Effector CD4-positive, alpha-beta T cell (primary cell): ENCODE measurements at regions not wholly inside any gene's neighbourhood (a gene's known extent, or its start where the extent isn't known, plus 50 kb on each side); places are given as distances from the start of the nearest gene placed in this dataset.

ENCODE experiments used
- DNase-seq: peaks from one replicate; pipeline ENCODE4 v3.0.0-alpha.2; 2020

GRCh38 chr2:11955884-11956291, 209.5 kb downstream of the LPIN1 start:
- DNase-seq, result no peak

DNA sequence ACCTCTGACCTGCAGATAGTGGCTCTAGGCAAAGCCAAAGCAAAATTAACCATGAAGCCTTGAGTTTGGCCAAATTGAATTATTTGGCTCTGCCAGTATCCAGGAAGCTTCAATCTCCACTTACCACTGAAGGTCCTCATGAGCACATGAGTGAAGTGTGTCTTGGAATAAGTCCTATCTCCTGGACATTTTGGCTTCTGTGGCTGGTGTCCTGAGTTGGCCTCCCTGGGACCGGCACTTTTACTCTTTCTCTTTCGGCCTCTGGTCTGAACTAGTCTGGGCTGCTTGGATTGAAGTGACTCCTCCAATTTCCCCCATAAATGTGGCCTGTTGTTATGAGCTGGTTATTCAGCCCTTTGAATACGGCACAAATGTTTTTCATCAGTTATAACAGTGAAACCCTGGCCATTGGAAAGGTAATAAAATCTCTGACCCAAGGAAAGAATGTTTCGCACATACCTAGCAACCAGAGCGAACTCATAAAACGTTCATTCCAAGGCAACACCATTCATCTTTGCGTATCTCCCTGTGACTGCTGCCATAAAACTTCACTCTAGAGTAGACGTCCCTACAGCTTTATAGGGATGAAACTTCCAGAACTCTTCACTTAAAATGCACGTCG, 216.4 kb downstream of the LPIN1 start:
- no peak for DNase-seq

DNA sequence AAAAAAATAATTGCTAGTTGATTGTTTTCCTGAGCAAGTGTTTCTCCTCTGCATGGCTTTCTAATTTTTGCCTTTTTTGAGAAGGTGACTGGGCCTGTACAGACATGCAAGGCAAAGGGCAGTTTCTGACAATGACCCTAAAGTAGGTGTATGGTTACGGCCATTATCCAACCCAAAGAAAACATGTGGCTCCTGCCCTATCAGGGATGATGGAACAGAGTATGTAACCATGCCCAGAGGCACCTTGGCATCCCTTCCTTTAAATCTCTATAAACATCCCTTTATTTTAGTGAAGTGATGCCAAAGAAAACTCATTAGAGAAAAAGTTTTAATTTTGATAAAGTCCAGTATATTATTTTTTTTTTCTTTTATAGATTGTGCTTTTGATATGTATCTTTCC, 217.5 kb downstream of the LPIN1 start:
- DNase-seq, result no peak

GRCh38 chr2:11967946-11968465, 221.6 kb downstream of the LPIN1 start:
- DNase-seq, result no peak

- DNase-seq, result no peak
Measured at GRCh38 chr2:11968521-11968920, 222.1 kb downstream of the LPIN1 start.

- no peak for DNase-seq
Measured at GRCh38 chr2:11969774-11970173, 223.3 kb downstream of the LPIN1 start.

DNA sequence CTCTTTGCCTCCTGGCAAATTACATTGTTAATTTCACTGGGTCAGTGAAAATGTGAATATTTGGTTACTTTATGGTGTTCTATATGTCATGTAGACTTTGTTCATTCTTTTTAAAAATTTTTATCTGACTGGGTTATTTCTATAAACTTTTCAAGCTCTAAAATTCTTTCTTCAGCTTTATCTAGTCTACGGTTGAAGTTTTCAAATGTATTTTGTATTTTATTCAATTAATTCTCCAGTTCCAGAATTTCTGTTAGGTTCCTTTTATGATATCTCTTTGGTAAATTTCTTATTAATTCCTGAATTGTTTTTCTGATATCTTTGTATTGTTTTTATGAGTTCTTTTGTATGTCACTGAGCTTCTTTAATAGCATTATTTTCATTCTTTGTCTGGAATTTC, 228.1 kb downstream of the LPIN1 start:
- DNase-seq, result no peak

GRCh38 chr2:11975373-11975772, 228.9 kb downstream of the LPIN1 start:
- DNase-seq, result no peak

DNA sequence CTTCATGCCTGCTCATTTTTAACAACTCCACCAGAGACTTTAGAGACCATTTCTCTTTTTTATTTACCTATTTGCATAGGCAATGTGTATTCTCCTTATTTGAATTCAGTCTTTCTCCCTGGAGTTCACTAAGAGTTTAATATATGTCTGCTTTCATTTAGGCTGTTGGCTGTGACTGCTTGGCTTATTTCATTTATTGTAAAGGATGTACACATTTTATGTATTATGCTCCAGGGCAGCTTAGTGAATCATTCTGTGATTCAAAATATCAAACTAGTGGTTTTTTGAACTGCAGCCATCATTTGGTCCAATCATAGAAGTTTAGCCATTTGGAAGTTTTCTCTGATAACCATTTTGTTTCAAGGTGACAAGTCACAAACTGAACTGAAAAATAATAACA, 229.6 kb downstream of the LPIN1 start:
- no peak for DNase-seq

DNA sequence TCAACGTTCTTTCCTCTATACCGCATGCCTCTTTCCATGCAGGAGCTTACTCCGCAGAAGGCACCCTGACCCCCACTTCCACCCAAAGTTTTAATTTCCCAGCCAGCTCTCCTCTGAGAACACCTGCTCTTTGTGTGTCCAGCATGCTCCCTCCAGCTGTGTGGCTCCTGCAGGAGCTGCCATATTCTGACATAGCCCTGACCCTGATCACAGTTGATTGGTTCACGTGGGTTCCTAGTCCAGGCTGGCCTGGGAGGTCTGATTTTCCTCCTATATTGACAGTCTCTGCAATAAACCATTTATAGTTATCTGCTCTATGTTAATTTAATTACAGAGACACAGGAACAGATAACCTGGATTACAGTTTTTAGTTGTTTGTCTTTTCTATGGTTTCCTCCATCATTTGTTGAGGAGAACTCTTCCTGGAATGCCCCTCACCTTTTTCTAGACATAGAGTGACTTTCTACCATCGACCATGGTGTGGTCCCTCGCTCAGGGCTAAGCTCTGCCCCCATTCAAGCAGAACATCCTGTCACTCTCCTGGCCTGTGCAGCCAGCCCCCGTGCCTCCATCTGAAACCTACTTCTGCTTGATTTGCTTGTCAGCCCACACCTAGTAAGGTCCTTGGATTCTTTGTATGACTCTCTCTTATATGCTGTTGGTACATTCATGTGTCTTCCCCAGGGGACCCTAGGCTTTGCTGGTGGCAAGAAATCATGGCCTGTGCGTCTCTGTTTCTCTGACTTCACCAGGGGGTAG, 231.5 kb downstream of the LPIN1 start:
- no peak for DNase-seq

- no peak for DNase-seq
Measured at GRCh38 chr2:11980809-11981208, 234.4 kb downstream of the LPIN1 start.

GRCh38 chr2:11983401-11983800, 237.0 kb downstream of the LPIN1 start:
- DNase-seq, result no peak

DNA sequence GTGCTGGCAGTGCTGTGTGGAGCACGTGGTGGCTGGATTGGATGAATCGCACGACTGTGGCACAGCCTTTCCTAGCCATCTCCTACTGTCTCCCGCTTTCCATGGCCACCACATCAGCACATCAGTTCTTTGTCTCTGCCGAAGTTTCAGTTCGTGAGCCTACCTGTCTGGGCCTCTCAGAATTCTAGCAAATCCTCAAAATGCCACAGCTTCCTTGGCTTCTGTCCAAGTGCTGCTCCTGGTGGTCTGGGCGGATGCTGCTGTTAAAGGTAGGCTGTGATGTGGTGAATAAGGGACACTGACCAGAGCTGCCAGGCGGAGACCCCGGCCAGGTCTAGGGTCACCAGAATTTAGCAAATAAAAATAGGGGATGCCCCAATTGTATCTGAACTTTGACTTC, 237.4 kb downstream of the LPIN1 start:
- DNase-seq, result no peak

DNA sequence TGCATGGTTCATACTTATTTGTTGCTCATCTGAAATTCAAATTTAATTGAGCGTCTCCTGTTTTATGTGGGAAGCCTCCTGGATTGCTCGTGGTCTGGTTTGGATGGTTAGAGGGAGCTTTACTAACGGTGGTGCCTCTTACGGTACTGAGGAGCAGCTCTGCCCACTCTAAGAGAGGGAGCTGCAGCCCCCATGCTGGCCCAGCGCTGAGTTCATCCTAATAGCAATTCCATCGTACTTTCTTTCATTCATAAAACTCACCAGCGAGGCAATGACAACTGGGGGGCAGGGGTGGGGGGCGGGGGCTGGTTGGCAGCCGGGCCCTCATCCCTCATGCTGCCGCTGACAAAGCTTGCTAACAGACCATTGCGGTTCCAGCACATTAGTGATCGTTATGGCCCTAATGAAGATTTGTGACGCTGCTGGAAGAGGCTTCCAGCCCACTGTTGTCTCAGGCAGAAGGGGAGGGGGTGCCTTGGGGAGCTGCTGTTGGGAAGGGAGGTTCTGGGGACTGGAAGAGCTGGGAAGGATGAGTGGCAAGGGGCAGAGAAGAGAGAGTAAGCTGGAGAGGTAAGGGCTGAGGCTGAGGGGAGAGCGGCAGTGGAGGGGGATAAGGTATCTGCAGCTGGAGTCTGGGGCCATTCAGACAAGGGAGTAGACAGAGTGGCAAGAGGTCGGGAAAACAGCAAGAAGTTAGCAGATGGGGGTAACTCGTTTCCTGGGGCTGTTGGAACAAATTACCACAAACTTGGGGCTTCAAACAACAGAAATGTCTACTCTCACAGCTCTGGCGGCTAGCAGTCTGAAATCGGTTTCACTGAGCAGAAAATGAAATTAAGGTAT, 238.1 kb downstream of the LPIN1 start:
- DNase-seq, result no peak

DNA sequence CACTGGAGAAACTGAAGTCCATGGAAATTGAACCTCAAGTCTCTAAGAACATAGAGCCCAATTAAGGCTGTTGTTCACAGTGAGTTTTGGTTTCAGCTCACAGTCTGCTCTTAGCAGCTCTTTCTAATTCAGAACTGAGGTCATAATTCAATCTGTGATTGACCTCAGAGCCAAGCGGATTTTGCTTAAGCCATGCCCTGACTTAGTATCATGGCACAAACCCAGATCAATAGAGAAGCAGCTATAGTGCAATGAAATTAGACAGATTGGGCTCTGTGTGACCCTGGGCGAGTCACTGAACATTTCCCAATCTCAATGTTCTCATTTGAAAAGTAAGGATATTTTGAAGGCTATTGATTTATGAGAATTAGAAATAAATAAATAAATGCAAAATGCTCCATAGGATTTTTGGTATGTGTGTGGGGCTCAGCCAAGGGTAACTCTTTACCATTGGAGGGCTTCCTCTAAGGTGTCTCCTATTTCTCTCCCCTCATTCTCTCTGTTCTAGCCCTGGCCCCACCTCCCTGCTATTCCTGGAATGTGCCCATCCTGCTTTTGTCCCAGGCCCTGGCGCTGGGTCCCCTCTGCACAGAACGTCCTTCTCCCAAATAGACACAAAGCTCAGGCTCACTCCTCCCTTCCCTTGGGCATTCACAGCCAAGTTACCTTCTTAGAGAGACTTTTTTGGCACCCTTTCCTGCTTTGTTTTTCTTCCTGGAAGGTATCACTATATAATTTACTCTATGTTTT, 239.6 kb downstream of the LPIN1 start:
- DNase-seq, result no peak

DNA sequence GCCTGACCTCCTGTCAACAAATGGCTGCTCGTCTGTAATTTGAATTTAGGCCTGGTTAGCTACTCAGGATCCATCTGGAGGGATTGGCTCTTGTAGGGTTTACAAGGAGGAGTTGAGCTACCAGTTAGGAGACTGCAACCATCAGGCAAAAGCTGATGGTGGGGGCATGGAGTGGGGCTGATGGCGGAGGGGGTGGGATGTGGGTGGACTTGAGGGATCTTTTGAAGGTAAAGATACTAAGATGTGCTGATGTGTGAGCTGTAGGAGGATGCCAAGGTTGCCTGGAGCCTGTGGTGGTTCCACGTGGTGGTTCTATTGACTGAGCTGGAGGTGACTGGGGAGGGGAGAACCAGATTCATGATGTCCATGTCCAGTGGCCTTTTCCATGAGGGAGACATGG, 240.7 kb downstream of the LPIN1 start:
- DNase-seq, result no peak

DNA sequence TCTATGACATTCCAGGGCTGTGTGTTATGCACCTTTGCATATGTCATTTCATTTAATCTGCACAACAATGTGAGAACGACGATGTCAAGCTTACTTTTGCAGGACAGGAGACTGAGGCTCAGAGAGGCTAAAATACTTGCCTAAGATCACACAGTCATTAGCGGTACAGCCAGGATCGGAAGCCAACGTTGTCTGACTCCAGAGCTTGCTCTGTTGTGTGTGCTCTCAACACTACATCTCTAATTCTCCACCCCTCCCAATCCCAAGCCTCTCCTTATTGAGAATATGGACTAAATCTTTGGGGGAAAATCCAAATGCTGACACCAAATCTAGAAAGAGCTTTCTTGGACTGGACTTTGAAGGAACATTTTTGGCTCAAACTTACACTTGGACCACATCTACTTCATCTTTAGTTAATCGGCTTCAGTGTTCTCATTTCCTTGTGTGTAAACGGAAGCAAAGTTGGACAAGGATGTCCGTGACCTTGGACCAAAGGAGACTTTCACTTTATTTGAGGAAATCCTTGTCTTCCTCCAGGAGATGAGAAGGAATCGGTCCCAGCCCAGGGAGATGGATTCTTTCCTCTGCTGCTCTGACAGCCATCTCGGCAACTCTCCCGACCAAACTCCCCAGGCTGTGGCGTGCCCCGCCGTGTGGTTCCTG, 242.4 kb downstream of the LPIN1 start:
- DNase-seq, result no peak

DNA sequence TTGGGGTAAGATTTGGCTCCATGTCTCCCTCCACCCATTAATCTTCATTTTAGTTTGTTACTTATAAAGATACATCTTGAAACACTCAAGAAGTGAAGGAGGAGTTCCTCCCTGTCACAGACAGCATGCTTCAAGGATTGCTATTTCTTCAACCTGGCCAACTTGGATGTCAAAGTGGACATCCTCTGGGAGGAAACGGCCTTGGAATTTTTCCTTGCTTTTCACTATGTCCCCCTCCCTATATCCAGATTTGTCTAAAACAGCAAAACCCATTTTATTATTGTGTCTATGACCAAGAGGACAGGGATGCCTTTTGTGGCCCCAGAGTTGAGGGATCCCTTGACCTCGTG, 242.9 kb downstream of the LPIN1 start:
- DNase-seq, result no peak

- DNase-seq, result no peak
Measured at GRCh38 chr2:11990576-11990975, 244.1 kb downstream of the LPIN1 start.

- no peak for DNase-seq
Measured at GRCh38 chr2:11993749-11994148, 247.3 kb downstream of the LPIN1 start.

DNA sequence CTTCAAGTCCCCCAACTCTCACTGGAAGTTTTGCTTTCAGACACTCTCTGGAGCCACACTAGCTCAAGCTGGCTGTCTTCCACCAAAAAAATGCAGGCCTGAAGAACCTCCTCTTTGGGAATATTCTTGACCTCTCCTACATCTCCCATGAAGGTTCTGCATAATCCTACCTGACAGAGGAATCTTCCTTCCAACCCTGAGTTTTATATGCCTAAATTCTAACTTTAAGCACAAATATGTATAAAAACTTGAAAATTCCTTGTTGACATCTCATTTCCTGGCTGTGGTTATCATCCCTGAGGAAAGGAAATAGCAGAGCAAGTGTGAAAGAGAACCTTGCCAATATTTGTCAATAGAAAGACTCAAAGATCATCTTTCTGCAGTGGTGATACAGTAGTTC, 249.0 kb downstream of the LPIN1 start:
- DNase-seq, result no peak

DNA sequence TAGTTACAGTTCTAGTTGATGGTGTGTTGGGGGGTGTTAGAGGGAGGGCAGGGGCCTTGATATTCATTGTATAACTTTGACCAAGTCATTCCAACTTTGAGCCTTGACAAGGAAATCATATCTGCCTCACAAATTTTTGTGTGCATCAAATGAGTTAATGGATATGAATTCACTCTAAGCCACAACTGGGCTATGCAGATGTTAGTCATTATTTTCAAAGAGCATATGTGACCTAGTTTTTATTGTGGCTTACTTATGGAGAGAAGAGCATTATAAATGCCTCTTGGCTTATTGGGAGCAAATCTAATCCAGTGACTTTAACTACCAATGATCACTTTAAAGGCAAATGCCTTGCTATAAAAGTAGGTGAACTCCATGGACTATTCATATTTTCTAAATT, 250.2 kb downstream of the LPIN1 start:
- no peak for DNase-seq
